Activated naive CD8-positive, alpha-beta T cell treated with anti-CD3 and anti-CD28 coated beads for 36 hours (primary cell): ENCODE measurements at regions not wholly inside any gene's neighbourhood (a gene's known extent, or its start where the extent isn't known, plus 50 kb on each side); places are given as distances from the start of the nearest gene placed in this dataset.

ENCODE experiments used
- DNase-seq: peaks from one replicate; pipeline ENCODE4 v3.0.0; 2021
- H3K27ac Mint-ChIP-seq: one replicate; pipeline ENCODE4 v1.8.0; 2022; ENCODE audit warnings: mild to moderate bottlenecking, moderate library complexity, mixed read lengths
- H3K27me3 Mint-ChIP-seq: one replicate; pipeline ENCODE4 v1.8.0; 2022; ENCODE audit warnings: mild to moderate bottlenecking, mixed read lengths
- H3K36me3 Mint-ChIP-seq: one replicate; pipeline ENCODE4 v1.8.0; 2021; ENCODE audit warnings: mild to moderate bottlenecking, mixed read lengths
- H3K4me1 Mint-ChIP-seq: one replicate; pipeline ENCODE4 v1.8.0; 2021; ENCODE audit warnings: mixed read lengths
- H3K4me3 Mint-ChIP-seq: one replicate; pipeline ENCODE4 v1.8.0; 2022; ENCODE audit warnings: mild to moderate bottlenecking, moderate library complexity, mixed read lengths
- H3K9me3 Mint-ChIP-seq: one replicate; pipeline ENCODE4 v1.8.0; 2022; ENCODE audit warnings: mixed read lengths

GRCh38 chr1:181160998-181161870, 72.7 kb downstream of the IER5 start:
- Mint-ChIP-seq H3K36me3 (peaks cover 4% of the 10 kb centered on the region), H3K27me3 (peaks cover 3% of the 10 kb centered on the region), H3K27ac (peak overlapping the region; percentile 50), H3K9me3 (peaks cover 32% of the 10 kb centered on the region), H3K4me3 (no peak overlapping the region), H3K4me1 (peaks cover 19% of the 10 kb centered on the region)
- no peak for DNase-seq

- H3K4me3 Mint-ChIP-seq, result no peak overlapping the region
- peaks cover 4% of the 10 kb centered on the region for H3K36me3 Mint-ChIP-seq
- peaks cover 32% of the 10 kb centered on the region for H3K9me3 Mint-ChIP-seq
- peaks cover 17% of the 10 kb centered on the region for H3K4me1 Mint-ChIP-seq
- H3K27ac Mint-ChIP-seq, result no peak overlapping the region
- no peak for DNase-seq
- H3K27me3 Mint-ChIP-seq, result no peaks in the 10 kb centered on the region
These were observed 75.2 kb downstream of the IER5 start for GRCh38 chr1:181163662-181164061.

DNA sequence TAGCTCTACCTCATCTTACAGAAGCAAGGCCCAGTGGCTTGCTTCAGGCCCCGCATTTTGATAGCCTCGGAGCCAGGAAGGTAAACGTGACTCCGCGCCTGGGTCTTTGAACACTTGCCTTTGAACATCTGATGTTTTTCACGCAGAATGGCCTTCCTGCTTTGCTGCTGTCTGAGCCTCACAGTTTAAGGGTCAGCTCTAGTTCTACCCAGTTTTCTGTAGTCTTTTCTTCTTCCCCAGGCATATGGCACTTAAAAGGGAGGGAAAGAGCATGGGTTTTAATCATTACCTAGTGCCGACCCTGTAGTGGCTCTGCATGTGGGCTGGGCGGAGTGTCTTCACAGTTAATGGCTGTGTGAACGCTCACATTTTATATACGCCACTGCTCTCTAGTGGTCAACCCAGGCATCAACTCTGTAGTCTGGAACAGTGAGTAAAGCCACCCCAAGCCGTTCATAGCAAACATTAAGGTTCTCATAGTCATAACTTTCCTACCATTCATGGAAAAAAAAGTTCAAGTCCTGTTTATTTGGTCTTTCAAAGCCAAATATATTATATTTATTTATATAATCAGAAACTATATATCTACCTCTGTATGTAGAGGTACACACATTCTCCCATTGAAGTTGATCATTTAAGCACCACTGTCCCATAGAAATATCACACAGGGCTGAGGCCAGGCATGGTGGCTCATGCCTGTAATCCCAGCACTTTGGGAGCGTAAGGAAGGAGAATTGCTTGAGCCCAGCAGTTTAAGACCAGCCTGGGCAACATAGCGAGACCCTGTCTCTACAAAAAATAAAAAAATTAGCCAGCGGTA, 78.1 kb downstream of the IER5 start:
- H3K4me3 Mint-ChIP-seq, result peak overlapping the region; percentile 45
- H3K9me3 Mint-ChIP-seq, result peaks cover 26% of the 10 kb centered on the region
- peaks cover 4% of the 10 kb centered on the region for H3K4me1 Mint-ChIP-seq

DNA sequence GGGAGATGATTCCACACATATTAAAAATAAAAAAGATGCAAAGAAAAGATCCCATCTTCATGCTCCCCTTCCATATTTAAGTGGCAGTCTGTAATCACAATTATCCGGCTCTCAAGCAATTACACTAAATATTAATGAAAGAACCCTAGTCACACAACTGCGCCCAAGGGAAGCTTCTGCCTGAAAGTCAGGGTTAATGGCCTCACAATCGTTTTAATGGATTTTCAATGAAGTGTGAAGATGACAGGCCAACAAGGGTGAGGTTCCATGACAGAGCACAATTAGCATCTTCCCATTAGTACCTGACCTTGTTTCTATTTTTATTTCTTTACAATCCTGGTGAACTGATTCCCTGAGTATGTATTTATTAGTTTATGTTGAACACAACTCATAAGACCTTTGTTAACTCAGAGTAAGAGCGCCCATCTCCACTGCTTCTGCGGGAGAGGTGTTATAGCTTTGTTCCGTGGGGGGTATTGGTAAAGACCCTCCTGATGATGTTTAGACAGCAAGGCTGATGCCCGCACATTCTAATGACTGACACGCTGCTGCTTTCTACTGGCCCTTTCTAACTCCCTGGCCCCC, 80.9 kb downstream of the IER5 start:
- no peak for DNase-seq
- Mint-ChIP-seq H3K27me3 (no peaks in the 10 kb centered on the region), H3K36me3 (peaks cover 3% of the 10 kb centered on the region), H3K9me3 (peaks cover 10% of the 10 kb centered on the region), H3K4me3 (no peak overlapping the region), H3K27ac (no peak overlapping the region), H3K4me1 (peaks cover 7% of the 10 kb centered on the region)

More for the DNA sequence above, 78.1 kb downstream of the IER5 start:
- DNase-seq, result peak; percentile 70
- Mint-ChIP-seq H3K36me3 (peaks cover 4% of the 10 kb centered on the region), H3K27me3 (no peaks in the 10 kb centered on the region), H3K27ac (peak overlapping the region; percentile 68)

DNA sequence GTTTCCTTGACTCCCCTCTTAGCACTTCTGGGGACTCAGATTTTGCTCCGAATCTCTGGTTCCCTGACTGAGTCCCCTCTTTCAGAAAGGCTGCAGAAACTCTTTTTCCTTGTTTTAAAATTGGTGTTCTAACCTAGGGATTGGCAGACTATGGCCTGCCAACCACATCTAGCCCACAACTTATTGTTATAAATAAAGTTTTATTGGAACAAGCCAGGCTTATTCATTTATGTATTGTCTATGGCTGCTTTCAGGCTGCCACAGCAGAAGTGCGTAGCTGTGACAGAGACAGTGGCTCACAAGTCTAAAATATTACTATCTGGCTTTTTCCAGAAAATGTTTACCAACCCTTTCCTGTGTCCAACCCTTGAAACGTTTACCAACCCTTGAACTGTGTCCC, 81.7 kb downstream of the IER5 start:
- peaks cover 8% of the 10 kb centered on the region for H3K9me3 Mint-ChIP-seq
- peaks cover 2% of the 10 kb centered on the region for H3K36me3 Mint-ChIP-seq
- no peaks in the 10 kb centered on the region for H3K27me3 Mint-ChIP-seq
- no peak overlapping the region for H3K27ac Mint-ChIP-seq
- DNase-seq, result no peak
- H3K4me3 Mint-ChIP-seq, result no peak overlapping the region
- H3K4me1 Mint-ChIP-seq, result peaks cover 7% of the 10 kb centered on the region

GRCh38 chr1:181172082-181172481, 83.6 kb downstream of the IER5 start:
- Mint-ChIP-seq H3K36me3 (no peaks in the 10 kb centered on the region), H3K27me3 (no peaks in the 10 kb centered on the region), H3K4me3 (no peak overlapping the region), H3K4me1 (peaks cover 3% of the 10 kb centered on the region), H3K27ac (no peak overlapping the region), H3K9me3 (peaks cover 4% of the 10 kb centered on the region)
- DNase-seq, result no peak

- Mint-ChIP-seq H3K27me3 (no peaks in the 10 kb centered on the region), H3K9me3 (peaks cover 4% of the 10 kb centered on the region), H3K4me1 (peaks cover 3% of the 10 kb centered on the region), H3K36me3 (no peaks in the 10 kb centered on the region), H3K27ac (no peak overlapping the region), H3K4me3 (no peak overlapping the region)
- no peak for DNase-seq
These were observed 85.4 kb downstream of the IER5 start for GRCh38 chr1:181173761-181174447.

DNA sequence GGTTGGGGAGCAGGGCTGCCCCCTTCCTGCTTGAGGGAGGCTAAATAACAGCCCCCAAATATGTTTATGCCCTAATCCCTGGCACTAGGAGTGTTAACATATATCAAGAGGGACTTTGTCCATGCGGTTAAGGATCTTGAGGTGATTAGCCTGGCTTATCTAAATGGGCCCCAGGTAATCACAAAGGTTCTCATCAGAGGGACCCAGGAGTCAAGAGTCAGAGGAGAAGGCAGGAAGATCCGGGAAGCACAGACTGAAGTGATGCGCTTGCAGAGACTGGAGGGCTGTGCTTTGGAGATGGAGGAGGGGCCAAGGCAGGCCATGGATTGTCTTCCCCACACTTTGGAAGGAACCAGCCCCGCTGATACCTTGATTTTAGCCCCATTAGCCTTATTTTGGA, 86.4 kb downstream of the IER5 start:
- Mint-ChIP-seq H3K9me3 (peaks cover 4% of the 10 kb centered on the region), H3K27me3 (no peaks in the 10 kb centered on the region), H3K4me3 (no peak overlapping the region), H3K4me1 (peaks cover 9% of the 10 kb centered on the region), H3K27ac (no peak overlapping the region), H3K36me3 (no peaks in the 10 kb centered on the region)
- no peak for DNase-seq

DNA sequence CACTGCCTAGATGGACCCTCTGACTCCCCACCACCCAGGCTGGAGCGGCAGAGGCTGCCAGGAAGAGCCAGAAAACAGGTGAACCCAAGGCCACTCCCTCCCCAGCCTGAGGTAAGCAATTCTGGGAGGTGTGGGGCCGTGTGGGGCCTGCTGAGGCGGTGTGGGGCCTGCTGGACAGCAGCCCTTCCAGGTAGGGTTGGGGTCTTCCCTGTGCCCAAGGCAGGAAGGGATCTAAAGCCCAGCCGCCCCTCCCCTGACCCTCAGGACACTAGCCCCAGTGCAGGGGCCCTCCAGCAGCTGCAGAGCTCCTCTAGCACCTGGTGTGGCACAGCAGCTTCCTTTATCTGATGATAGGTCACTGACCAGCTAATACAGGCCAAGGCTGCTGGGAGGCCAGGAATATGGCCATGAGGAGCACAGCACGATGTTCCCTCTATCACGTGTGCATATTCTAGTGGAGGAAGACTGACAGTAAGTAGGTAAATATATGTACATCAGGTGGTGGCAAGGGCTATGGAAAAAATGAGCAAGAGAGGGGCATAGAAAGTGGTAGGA, 86.9 kb downstream of the IER5 start:
- Mint-ChIP-seq H3K4me1 (peaks cover 14% of the 10 kb centered on the region), H3K36me3 (no peaks in the 10 kb centered on the region), H3K27me3 (no peaks in the 10 kb centered on the region), H3K27ac (no peak overlapping the region), H3K4me3 (no peak overlapping the region), H3K9me3 (peaks cover 4% of the 10 kb centered on the region)
- DNase-seq, result no peak

- no peak overlapping the region for H3K27ac Mint-ChIP-seq
- H3K36me3 Mint-ChIP-seq, result no peaks in the 10 kb centered on the region
- no peaks in the 10 kb centered on the region for H3K27me3 Mint-ChIP-seq
- DNase-seq, result no peak
- H3K4me1 Mint-ChIP-seq, result peaks cover 16% of the 10 kb centered on the region
- peaks cover 4% of the 10 kb centered on the region for H3K9me3 Mint-ChIP-seq
- H3K4me3 Mint-ChIP-seq, result no peak overlapping the region
These were observed 87.5 kb downstream of the IER5 start for GRCh38 chr1:181175955-181176354.

DNA sequence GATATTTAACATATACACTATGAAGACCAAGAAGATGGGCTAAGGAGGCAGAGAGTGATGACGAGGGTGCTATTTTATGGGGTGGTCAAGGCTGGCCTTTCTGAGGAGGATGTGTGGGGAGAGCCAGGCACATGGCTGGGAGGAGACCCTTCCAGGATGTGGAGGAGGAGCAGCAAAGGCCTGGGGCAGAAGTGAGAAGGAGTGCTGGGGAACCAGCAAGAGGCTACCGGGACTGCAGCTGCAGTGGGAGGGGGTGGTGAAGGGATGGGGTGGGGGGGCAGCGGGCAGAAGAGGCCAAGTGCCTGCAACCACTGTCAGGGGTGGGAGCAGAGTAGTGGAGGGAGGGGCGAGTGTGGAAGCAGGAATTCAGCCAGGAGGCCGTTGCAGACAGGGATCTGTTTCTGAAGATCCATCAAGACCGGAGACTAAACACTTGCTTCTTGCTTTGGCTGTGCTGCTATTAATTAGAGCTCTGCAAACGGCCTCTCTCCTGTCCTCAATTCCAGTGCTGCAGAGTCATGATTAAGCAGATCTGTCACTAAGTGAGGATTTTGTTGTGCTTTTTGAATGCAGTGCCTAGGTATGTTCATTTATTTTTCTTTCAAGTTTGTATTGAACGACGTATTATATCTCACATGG, 89.9 kb downstream of the IER5 start:
- Mint-ChIP-seq H3K4me3 (no peak overlapping the region), H3K4me1 (peaks cover 16% of the 10 kb centered on the region), H3K36me3 (no peaks in the 10 kb centered on the region), H3K9me3 (no peaks in the 10 kb centered on the region), H3K27me3 (no peaks in the 10 kb centered on the region), H3K27ac (no peak overlapping the region)
- no peak for DNase-seq

DNA sequence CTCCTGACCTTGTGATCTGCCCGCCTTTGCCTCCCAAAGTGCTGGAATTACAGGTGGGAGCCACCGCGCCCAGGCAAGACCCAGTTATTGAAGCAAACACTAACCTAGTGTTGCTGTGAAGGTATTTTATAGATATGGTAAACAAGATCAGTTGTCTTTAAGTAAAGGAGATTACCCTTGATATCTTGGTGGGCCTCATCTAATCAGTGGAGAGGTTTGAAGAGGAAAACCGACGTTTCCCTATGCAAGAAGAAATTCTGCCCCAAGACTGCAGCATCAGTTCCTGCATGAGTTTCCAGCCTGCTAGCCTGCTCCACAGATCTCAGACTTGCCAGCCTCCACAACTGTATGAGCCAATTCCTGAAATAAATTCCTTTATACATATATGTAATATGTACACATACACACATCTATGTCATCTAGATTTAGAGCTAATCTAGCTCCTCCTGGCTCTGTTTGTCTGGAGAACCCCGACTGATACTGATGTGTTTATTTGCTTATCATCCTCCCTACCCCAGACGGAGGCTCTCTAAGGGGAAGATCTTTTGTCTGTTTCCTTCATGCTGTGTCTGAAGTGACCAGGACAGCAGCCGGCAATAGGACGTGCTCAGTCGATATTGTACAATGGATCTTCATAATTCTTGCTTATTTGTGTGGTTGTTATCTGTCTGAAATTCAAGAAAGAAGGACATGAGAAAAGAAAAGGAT, 90.9 kb downstream of the IER5 start:
- no peaks in the 10 kb centered on the region for H3K9me3 Mint-ChIP-seq
- H3K4me1 Mint-ChIP-seq, result peaks cover 13% of the 10 kb centered on the region
- DNase-seq, result no peak
- no peak overlapping the region for H3K4me3 Mint-ChIP-seq
- no peak overlapping the region for H3K27ac Mint-ChIP-seq
- H3K27me3 Mint-ChIP-seq, result no peaks in the 10 kb centered on the region
- H3K36me3 Mint-ChIP-seq, result no peaks in the 10 kb centered on the region

DNA sequence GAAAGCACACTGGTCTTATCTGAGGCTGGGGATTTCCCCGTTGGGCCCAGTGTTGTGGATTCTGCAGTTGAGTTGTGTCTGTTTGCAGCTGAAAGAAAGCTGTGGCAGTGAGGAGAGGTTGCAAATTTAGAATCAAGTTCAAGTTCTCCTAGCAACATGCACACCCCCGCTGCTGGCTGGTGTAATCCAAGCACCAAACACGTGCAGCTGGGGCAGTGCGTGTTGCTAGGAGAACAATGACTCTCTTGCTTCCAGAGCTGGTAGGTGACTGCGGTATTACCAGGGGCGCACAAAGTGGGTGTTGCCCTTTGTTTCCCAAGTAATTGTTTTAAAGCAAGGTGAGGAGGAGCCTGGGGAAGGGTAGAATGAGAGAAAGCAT, 91.5 kb downstream of the IER5 start:
- no peaks in the 10 kb centered on the region for H3K36me3 Mint-ChIP-seq
- no peak overlapping the region for H3K27ac Mint-ChIP-seq
- DNase-seq, result peak; percentile 54
- no peak overlapping the region for H3K4me3 Mint-ChIP-seq
- no peaks in the 10 kb centered on the region for H3K27me3 Mint-ChIP-seq
- no peaks in the 10 kb centered on the region for H3K9me3 Mint-ChIP-seq
- peaks cover 13% of the 10 kb centered on the region for H3K4me1 Mint-ChIP-seq
